ENCODE measurements at regions not wholly inside any gene's neighbourhood (a gene's known extent, or its start where the extent isn't known, plus 50 kb on each side); places are given as distances from the start of the nearest gene placed in this dataset.
A peak's percentile ranks its signal among the peaks of the same experiment; 100 is the strongest.

DNA sequence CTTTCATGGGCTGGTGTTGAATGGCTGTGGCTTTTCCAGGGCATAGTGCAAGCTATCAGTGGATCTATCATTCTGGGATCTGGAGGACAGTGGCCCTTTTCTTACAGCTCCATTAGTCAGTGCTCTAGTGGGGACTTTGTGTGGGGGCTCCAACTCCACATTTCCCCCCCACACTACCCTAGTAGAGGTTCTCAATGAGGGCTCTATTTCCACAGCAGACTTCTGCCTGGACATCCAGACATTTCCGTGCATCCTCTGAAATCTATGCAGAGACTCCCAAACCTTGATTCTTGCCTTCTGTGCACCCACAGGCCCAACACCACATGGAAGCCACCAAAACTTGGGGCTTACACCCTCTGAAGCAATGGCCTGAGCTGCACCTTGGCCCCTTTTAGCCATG, 208.3 kb upstream of the MKLN1 start:
- no peak for DNase-seq

DNA sequence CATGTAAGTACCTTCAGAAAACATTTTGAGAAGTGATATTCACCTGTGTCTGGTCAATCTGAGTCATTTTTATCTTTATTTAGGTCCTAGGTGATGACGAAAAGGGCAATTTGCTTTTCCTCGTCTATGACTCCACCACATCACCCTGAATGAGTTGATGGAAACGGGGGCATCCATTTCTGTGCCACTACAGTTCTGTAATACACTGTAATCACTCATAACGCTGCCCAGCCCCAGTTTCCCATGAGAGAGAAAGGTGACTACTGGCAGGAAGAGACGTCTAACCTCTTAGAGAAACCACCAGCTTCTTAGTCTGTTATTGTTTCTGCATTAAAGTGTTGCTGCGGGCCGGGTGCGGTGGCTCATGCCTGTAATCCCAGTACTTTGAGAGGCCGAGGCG, 205.3 kb upstream of the MKLN1 start:
- no peak for DNase-seq

DNA sequence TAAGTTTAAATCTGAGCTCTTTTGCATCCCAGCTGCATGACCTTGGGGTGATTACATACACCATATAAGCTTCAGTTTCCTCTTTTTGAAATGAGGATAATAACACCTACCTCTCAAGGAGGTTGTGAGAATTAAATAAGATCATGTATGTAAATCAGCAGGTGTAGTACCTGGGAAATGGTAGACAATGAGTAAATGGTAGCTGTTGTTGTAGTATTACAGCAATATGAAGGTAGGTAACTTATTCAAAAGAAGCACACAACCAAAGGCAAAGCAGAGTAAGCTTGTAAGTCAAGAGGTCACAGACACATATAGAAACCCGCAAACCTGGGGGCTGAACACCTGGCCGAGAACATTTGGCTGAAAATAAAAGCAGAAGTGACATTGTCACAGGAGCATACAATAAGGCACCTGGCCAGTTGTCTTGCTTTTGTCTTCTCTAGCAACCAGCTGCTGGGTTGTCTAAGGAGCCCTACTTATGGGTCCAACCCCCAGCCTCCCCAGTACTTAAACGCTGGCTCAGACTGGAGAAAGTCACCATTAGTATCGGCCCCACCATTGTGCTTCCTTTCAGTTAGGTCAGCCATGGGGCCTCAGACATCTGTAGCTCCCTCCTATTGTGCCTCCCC, 203.6 kb upstream of the MKLN1 start:
- DNase-seq = no peak

DNA sequence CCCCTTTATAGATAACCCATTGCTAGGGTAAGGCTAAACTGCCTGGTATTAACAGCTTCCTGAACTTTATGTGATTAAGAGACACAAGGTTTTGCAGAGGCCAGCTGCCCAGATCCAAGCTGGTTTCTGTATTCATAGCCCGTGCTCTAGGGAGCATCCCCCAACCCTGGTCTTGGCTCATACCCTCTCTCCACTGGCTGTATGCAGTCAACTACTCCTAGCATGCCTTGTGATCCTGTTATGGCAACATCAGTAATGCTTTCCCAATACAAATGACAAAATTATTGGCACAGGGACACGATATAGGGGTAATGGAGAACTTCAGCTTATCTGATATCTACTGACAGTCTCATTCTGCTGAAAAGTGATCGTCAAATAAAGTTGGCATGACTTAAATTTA, 202.8 kb upstream of the MKLN1 start:
- DNase-seq = no peak

DNA sequence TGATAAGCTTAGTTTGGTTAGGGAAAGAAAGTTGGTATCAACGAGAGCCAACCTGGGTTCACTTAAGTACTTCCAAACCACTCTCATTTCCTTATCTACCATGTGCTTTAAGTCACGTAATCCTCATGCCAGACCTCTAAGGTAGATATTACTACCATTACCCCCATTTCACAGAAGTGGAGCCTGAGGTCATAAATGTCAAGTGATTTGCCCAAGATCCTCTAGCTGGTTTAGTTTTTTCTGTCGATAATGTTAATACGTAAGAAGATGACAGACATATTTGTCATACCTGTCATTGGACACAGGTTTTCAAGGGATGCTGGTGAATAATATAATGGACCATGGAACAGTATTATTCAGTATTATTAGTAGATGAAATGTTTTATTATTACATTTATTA, 197.4 kb upstream of the MKLN1 start:
- no peak for DNase-seq

DNA sequence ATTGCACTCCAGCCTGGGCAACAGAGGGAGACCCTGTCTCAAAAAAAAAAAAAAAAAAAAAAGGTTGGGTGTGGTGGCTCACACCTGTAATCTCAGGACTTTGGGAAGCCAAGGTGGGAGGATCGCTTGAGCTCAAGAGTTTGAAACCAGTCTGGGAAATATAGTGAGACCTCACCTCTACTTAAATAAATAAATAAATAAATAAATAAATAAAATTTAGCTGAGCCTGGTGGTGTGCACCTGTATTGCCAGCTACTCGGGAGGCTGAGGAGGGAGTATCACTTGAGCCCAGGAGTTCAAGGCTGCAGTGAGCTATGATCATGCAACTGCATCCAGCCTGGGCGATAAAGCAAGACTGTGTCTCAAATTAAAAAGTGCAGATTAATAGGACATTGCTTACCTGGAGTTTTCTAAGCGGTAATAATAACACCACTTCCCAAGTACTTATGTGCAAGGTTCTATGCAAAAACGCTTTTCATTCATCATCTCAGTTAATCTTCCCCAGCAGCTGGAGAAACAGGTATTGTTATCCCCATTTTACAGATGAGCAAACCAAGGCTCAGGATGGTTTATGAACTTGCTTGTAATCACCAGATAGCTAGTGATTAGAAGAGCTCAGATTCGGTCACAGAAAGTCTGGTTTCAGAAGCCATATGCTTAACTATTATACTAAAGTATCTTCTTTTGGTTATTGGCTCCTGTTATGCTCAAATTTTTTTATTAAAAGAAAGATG, 196.5 kb upstream of the MKLN1 start:
- DNase-seq = no peak

DNA sequence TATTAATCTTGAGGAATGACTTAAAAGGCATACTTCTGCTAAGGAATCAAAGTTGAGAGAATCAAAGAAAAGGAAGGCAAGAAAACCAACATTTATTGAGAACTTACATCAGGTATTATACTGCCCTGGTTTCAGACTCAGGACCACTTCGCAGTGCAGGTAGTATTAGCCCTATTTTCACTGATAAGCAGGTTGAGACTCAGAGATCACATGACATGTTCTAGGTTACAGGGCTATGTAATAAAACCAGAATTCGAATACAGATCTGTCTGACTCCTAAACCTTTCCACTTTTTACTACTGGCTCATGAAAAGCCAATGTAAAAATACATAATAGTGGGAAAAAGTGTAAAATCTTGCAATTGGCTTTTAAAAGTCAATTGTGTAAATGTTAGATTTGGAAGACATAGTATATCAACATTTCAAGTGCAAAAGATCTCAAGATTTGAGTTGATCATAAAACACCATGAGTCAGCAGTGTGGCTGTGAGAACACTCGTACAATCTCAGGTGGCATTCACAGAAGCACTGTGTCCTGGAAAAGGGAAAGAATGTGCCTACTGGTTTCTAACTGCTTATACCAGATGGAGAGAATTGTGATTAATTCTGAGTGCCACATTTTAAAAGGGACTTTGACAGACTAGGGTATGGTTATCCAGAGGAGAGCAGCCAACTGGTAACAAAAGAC, 195.8 kb upstream of the MKLN1 start:
- DNase-seq = no peak

DNA sequence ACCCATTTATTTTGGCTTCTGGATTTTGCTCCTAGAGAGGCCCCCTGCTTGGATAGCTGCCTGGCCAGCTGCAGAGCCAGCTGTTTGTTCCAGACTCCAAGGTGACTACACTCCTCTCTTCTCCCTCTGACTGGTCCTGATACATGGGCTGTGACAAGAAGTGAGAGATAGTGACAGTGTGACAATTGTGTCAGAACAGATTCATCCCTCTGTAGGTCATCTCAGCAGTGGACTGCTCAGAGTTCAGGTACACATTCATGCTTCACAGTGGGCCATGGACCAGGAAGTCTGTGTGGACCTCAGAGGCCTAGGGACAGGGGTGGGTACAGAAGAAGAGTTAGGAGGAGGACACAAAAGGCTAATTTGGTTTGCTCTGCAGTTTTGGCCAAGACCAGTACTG, 188.2 kb upstream of the MKLN1 start:
- DNase-seq = no peak

DNA sequence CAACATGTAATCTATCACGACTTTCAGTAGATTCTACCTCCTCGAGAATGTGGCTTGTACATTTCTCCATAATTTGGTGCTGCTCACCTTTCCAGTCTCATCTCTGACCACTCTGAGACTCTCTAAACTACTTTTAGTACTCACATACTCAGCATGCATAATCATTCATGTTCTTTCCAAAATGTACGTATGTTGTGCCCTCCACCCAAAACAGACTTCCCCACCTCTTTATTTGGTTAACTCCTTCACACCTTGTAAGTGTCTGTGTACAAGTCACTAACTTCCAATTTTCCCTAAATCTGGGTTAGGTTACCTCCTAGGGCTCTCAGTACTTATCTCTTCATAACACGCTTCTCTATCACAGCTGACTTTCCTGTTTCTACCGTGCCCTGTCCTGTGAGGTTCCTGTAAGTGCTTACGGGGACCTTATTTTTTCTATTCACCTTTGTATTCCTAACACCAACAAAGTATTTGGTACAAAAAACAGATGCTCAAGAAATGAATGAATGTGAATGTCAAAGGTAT, 186.2 kb upstream of the MKLN1 start:
- DNase-seq = no peak

DNA sequence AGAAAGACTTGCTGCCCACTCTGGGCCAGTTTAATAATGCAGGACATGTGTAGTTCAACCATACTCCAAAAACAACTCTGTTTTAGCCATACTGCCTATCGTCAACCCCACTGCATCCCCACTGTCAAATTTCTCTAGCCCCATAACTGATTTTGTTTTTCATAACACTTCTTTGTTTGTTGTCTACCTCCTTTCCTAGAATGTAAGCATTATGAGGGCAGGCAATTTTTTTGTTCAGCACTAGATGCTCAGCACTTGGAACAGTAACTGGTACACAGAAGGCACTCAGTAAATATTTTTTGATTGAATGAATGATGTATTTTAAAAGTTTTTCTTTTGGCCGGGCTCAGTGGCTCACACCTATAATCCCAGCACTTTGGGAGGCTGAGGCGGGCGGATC, 183.8 kb upstream of the MKLN1 start:
- DNase-seq = no peak

DNA sequence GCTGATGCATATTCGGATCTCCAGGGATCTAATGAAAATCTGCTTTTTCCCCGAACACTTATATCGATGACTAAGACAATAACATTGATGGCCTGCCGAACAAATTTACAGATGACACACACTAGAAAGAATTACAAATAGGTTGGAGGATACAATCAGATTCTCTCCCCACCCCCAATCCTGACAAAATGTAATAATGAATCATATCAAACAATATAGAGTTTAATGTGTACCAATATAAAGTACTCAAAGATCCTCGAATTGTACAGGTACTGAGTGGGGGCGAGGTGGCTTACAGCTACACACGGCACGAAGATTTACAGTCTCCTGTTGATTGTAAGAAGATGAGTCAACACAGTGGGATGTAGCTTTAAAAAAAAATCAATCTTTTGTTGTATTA, 182.7 kb upstream of the MKLN1 start:
- no peak for DNase-seq

DNA sequence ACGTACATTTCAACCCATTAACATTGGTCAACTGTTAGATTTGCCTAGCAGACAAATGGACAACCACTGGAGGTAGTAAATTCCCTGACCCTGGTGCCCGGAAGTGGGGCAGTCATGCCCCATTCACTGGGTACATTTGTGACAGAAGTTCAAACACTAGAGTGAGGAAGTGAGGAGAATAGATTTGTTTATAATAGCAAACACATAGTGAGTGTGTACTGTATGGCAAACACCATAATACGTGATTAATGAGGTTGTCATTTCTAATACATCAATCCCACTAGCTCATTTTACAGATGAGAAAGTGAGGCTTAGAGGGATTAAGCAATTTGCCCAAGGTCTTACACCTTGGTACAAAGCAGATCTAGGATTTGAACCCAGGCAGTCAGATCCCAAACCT, 181.9 kb upstream of the MKLN1 start:
- no peak for DNase-seq

DNA sequence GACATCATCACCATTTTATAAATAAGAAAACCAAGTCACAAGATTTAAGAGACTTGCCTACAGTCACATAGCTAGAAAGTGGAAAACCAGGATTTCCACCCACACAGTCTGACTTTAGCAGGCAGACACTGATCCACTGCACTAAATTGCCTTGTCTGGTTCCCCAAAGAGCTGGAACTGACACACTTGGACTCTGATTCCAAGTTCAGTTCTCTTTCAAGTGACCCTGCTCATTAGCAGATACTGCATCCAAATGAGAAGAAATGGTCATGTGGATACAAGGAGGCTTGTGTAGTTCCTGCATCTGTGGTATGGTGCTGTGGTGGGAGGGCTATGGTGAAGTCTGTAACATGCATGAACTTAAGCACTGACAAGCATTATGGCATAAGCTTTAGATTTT, 180.1 kb upstream of the MKLN1 start:
- DNase-seq = peak in 10 of 58 donors; percentile 2 to 49 (median 8)

DNA sequence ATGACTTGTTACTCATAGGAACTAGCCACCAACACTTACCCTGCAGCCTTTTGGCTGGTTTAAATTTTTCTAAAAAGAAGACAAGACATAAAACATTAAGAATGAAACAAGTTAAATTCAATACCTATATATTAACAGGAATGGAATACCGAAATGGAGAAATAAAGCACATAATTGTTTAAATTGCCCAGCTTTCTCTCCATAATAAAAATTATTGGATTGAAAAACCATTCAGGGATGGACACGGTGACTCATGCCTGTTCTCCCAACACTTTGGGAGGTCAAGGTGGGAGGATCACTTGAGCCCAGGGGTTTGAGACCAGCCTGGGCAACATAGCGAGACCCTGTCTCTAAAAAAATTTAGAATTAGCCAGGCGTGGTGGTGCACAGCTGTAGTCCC, 179.4 kb upstream of the MKLN1 start:
- no peak for DNase-seq

DNA sequence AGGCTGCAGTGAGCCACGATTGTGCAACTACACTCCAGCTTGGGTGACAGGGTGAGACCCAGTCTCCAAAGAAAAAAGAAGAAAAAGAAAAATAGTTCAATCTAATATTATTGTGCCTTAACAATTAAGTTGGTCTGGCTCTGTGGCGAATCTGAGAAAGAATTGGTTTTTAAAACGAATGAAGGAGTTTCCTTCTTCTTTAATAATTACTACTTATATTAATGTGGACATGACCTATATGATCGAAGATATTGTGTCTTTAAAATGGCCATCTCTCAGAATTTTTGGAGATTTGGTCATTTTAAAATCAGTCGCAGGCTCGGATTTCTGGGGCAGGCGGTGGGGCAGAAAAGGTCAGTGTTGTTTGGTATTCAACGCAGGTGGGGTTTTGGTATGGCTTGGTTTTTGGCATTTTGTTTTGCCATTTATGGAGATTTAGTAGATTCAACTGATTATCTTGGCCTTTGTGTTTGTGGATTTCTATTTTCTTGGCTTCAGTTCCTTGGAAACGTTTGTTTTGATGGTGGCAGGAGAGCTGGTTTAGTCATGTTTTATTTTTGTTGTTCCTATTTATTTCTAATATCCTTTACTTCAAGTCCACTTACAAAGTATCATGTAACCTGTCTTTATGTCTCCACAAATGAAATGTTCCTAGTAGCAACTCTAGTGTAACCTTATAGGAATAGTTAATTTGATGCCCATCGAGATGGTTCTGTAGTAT, 178.8 kb upstream of the MKLN1 start:
- no peak for DNase-seq

DNA sequence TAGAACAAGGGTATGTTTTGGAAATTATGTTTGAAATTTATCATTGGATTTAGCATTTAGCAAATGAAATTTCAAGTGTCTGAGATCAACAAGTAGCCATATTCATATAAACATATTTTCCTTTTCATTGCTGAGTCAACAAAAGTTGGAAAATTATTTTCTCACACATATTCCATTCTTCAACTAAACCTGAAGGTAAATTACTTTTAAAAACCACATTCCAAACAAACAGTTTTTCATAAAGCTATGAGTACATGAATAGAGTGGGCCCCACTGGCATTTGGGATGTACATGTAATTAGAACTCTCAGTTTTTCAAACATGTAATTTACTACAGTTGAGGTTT, 178.3 kb upstream of the MKLN1 start:
- DNase-seq = no peak

DNA sequence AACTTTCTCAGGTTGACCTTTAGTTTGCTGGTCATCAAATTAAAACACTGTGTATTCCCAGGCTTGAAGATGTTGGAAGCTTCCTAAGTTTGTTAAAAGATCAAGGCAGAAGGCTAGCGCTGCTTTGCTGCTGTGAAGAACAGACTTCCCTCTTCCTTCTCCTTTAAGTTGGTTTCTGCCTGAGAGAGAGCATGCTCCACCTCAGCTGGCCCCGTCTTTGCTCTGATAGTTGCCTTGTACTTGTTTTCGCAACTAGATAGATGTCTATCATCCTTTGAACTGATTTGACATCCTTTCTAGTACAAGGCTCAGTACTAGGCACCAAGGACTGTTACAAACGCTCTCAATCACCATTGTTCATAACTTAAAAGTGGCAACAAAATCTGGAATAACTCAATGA, 177.8 kb upstream of the MKLN1 start:
- no peak for DNase-seq

DNA sequence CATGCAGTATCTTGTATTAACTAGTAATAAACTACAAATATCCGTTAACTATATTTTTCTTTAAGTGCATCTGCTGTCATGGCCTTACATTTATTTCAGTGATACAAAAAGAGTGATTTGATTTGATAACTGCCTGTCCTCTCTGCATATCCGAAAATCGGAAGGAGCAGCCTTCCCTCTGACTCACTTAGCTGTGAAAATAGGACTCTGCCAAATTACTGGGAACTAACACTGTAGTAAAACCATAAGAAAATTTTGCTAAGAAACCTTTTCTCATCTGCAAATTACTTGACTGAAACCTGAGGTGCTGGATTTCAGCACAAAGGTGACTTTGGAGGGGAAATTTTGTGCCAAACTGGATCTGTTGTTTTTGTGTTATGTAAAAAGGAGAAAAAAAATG, 176.6 kb upstream of the MKLN1 start:
- peak in 3 of 58 donors; percentile 2 to 7 (median 5) for DNase-seq

DNA sequence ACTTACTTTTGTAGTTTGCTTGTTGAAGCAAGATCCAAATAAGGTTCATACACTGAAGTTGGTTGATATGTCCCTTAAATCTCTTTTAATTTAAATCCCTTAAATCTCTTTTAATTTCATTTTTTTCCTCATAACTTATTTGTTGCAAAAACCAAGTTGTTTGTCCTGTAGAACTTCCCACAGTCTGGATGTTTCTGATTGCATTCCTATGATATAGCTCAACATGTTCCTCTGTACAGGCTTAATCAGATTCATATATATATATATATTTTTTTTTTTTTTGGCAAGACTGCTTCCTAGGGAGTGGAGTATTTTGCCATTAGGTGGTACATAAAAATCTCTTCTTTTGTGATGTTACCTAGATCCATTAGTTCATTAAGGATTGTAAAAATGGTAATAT, 174.9 kb upstream of the MKLN1 start:
- no peak for DNase-seq

DNA sequence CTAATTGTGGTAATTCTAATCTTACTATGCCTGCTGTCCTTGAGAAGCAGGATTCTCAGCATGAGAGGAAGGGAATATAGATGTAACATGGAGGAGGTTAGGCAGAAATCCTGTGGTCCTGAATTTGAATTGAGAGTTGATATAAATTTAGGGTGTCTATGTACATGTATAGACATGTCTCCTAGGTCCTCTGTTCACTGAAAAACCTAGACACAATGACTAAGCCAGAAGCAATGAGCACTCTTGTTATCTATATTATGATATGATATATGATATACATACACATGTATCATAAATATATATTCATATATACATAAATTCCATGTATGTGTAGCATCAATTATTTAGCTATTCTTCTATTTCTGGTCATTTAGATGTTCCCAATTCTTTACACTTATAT, 173.3 kb upstream of the MKLN1 start:
- no peak for DNase-seq

DNA sequence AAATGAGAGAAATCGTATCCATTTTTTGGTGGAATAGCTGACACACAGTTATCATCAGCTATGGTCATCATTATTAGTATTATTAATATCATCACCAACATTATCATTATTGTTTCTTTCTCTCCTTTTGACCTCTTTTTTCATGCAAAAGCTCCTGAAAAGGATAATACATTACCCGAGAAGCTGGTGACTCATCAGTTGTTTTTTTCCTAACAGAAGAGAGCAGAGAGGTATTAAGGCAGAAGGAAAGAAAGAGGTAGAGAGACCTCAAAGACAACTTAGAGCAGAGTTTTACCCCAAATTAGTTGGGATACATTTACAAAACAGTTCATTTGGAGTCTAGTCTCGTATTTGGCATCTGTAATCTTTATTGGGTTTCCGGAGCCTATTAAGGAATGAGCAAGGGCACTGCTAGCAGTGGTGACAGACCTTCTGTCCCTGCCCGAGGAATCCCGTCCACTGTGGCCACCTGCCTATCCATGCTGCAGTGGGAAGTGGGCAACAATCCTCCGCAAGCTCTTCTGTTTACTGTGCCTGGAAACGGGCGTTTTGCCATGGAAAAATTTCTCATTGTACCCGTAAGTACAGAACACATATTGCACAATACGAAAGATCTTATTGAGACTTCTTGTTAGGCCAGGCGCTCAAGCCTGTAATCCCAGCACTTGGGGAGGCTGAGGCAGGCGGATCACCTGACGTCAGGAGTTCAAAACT, 170.0 kb upstream of the MKLN1 start:
- DNase-seq = peak in 15 of 58 donors; percentile 3 to 56 (median 10)

Measured in anterior cingulate cortex (tissue), 58 donors.